ENCODE measurements at regions not wholly inside any gene's neighbourhood (a gene's known extent, or its start where the extent isn't known, plus 50 kb on each side); places are given as distances from the start of the nearest gene placed in this dataset.

- DNase-seq = no peak
These were observed 182.2 kb upstream of the USP15 start for GRCh38 chr12:62078020-62078419.

- DNase-seq = no peak
These were observed 177.8 kb upstream of the USP15 start for GRCh38 chr12:62082448-62082847.

DNA sequence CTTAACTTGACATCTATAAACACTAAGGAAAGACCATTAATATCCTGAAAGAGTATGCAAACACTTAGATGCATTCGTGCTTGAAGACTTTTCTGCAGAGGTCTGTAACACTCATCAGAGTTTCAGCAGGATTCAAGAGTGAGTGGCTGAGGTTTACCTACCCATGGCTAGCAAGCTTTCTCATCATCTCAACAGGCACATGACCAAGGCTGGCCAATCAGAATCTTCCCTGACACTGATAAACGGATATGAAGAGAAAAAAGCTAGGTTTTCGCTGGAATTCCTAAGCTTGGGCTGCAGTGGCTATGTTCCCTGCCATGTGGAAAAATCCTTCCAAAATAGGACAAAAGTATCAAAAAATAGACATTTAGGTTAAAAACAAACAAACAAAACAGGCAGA is 162.1 kb upstream of the USP15 start:
- no peak for DNase-seq

DNA sequence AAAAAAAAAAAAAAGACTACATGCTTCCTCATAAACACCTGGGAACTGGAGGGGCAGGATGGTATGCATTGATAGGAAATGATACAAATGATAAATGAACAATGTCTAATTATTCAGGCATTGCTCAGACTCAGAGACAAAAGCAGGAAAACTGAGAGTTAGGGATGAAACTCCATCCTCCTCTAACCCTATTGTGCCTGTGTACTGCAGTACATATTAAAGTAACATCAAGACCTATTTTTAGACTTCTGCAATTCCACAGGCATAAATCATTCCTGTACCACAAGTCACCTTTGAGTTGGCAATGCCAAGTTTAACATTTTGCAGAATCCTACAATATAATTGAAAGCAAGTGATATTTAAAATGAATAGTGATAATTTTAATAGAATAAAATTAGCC is 156.5 kb upstream of the USP15 start:
- no peak for DNase-seq

GRCh38 chr12:62106547-62107185 is 153.5 kb upstream of the USP15 start:
- DNase-seq = no peak

- no peak for DNase-seq
These were observed 146.7 kb upstream of the USP15 start for GRCh38 chr12:62113366-62114011.

DNA sequence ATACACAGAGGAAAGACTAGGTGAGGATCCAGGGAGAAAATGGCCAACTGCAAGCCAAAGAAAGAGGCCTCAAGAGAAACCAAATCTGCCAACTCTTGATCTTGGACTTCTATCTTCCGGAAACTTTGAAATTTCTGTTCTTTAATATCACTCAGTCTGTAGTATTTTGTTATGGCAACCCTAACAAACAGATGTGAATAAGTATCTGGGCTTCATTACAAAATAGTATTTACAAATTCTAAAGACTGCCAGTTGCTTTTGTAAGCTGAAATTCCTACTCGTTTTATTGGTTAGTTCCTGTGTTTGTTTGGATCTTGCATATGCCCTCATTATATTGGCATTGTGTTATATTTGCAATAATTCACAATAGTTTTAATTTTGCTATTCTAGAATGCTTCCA is 143.2 kb upstream of the USP15 start:
- DNase-seq = no peak

GRCh38 chr12:62123721-62124203 is 136.4 kb upstream of the USP15 start:
- peak; percentile 42 for DNase-seq

GRCh38 chr12:62127516-62127915 is 132.7 kb upstream of the USP15 start:
- DNase-seq = no peak

GRCh38 chr12:62128175-62128975 is 131.8 kb upstream of the USP15 start:
- no peak for DNase-seq

- no peak for DNase-seq
These were observed 130.9 kb upstream of the USP15 start for GRCh38 chr12:62129291-62129690.

DNA sequence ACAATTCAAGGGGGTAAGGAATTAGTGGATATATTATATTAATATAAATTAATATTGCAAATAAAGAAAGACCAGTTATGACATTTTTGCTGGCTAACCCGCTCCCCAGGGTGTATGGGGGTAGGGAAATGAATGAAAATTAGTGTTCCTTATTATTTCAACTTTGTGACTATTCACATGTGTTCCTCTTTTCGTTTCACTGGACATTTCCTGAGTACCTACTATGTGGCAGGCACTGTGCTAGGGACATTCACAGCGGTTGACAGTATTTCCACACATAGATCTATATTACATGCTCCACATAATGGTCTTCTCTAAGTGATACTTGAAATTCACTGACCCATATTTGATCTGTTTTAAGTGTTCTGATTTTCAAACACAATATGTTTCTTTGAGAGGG is 129.8 kb upstream of the USP15 start:
- no peak for DNase-seq

DNA sequence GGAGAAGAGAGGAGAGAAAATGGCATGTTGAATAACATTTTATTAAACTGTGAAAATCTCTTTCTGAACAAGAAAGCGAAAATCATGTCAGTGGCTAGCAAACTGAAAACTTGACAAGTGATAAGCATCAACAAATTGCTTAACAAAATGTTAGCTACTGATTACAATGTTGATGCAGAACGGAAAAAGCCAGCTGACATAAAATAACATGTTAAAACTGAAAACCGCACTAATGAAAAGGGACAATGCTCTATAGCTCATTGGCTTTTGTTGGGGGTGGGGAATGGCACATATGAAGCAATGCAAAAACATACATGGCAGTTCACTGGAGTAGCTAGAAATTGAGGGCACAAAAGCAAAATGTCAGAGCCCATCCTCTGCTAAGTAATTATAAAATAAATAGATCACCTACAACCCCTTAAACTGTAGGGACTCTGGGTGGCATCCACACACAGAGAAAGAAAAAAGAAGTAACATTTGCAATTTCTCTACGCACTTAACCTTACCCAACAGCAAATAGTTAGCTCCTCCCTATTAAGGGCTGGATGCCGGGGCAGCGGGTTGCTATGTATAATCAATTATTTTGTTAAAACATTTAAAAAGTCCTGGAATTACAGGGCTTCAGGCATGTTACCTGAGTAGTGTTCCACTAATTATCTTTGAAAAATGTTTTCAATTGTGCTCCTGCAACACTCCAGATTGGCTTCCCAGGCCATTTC is 129.2 kb upstream of the USP15 start:
- DNase-seq = no peak

DNA sequence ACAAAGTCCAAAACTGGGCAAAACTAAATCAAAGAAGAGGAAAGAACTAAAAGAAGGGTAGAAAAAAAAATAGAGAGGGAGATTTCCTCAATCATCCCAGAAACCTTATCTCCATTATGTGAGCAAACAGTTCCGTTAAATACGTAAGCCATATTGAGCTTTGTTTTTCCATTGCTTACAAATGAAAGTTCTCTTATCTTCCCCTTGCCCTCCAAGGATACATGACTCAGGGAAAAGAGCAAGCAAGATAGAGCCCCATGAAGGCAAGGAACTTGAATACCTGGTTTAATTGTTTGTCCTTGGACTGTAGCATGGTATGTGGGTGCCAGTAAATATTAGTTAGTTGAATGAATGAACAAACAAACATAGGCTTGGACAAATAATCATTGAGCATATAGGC is 126.8 kb upstream of the USP15 start:
- no peak for DNase-seq

DNA sequence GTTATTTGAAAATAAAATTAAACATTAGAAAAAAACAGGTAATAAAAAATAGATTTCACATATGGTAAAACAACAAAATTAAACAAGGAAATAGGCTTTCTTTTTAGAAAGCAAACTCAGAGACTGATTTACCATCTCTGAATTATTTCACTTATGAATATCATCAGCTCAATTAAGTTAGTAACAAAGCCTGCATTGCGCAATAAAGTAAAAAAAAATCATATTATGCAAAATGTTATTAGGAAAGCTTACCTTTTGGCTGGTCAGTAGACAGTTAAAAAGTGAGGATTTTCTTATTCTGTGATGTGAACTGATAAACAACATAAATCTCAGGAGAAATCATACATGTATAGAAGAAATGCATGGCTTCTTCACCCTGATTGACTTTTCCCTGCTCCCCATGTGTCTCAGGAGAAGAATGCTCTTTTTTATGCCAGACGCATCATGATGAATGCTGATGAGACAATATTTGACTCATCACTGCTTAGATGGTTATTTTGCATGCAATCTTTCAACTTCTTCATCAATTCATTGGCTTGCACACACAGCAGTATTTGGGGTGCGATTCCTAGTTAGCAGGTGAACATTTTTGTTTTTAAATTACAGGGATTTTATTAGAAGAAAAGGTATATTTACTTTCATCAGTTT is 124.5 kb upstream of the USP15 start:
- no peak for DNase-seq

GRCh38 chr12:62136496-62136895 is 123.7 kb upstream of the USP15 start:
- DNase-seq = no peak

GRCh38 chr12:62138527-62138926 is 121.7 kb upstream of the USP15 start:
- no peak for DNase-seq

DNA sequence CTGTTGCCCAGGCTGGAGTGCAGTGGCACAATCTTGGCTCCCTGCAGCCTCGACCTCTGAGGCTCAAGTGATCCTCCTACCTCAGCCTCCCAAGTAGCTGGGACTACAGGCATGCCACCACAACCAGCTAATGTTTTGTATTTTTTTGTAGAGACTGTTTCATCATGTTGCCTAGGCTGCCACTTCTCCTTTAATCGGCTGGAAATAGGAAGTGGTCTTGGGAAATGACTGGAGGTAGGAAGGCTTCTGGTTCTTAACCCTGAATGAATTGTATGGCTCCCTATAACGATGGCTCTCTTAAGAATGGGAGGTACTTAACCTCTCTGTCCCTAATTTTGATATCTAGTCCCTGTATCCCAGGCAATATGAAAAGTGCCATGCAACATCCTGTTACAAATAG is 113.9 kb upstream of the USP15 start:
- DNase-seq = no peak

- no peak for DNase-seq
These were observed 102.2 kb upstream of the USP15 start for GRCh38 chr12:62158013-62158412.

DNA sequence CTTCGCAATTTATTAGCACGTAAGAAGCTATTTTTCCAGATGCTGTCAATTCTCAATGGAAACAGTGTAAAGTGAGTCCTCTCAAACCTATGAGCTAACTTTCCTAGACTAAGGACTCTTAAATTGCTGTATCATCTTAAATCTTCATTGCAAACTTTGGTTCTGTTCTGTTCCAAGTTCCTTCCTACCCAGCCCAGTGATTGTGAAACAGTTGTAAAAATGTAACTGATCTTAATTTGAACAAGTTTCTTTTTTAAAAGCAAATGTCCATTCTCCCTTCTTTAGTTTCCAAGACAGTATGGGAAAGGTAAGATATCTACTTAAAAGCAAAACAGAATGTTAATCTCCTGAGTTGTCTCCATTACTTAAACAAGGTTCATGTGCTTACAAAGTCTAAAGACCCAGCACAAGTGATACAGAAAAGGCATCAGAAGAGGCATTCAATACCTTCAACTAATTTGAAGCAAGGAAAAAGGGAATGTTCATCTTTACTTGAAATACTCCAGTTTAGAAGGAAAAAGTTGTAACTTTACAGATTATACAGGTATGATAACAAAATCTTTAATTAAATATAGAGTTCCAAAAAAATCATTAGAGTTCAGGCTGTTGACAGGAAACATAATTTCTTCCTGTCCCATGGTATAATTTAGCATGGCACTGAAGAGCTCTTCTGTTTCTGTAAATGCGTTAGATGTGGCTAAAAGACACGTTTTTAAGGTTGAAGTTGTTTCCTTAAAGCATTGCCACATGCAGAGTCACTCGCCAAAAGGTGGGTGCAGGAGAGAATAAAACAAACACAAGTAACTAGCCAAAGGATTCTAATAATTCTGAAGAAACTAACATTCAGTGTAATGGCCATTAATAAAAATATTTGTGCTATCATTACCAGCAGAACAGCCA is 101.5 kb upstream of the USP15 start:
- DNase-seq = no peak

GRCh38 chr12:62162214-62162613 is 98.0 kb upstream of the USP15 start:
- no peak for DNase-seq

- DNase-seq = no peak
These were observed 96.8 kb upstream of the USP15 start for GRCh38 chr12:62163368-62163767.
